Hippocampal formation (tissue), 2 donors: ENCODE measurements at regions not wholly inside any gene's neighbourhood (a gene's known extent, or its start where the extent isn't known, plus 50 kb on each side); places are given as distances from the start of the nearest gene placed in this dataset.
"Not testable (repeated sequence)": the region's sequence is repeated elsewhere in the genome, so short reads cannot be mapped to it uniquely, and the experiment has no call there.

Experiments used
- DNase-seq, 2 donors: peaks; one replicate each; lab custom pipeline; 2025; lab: John Stamatoyannopoulos, UW

GRCh38 chr4:124993838-124994237, 281.3 kb upstream of the ANKRD50 start:
- DNase-seq = no peak

- DNase-seq = no peak
These were observed 277.9 kb upstream of the ANKRD50 start for GRCh38 chr4:124990398-124990797.

GRCh38 chr4:124980276-124980752, 267.8 kb upstream of the ANKRD50 start:
- DNase-seq = no peak

GRCh38 chr4:124978536-124978935, 266.0 kb upstream of the ANKRD50 start:
- DNase-seq = not testable (repeated sequence)

- DNase-seq = no peak
These were observed 264.5 kb upstream of the ANKRD50 start for GRCh38 chr4:124977045-124977444.

GRCh38 chr4:124974152-124974551, 261.6 kb upstream of the ANKRD50 start:
- no peak for DNase-seq

GRCh38 chr4:124973716-124974115, 261.2 kb upstream of the ANKRD50 start:
- DNase-seq = no peak

- DNase-seq = no peak
These were observed 257.5 kb upstream of the ANKRD50 start for GRCh38 chr4:124970011-124970410.

GRCh38 chr4:124965497-124965891, 253.0 kb upstream of the ANKRD50 start:
- no peak for DNase-seq

GRCh38 chr4:124964852-124965496, 252.4 kb upstream of the ANKRD50 start:
- DNase-seq = no peak

GRCh38 chr4:124964251-124964650, 251.7 kb upstream of the ANKRD50 start:
- no peak for DNase-seq

GRCh38 chr4:124961138-124961750, 248.7 kb upstream of the ANKRD50 start:
- no peak for DNase-seq

GRCh38 chr4:124958847-124959246, 246.3 kb upstream of the ANKRD50 start:
- no peak for DNase-seq

- no peak for DNase-seq
These were observed 242.9 kb upstream of the ANKRD50 start for GRCh38 chr4:124955476-124955875.

- no peak for DNase-seq
These were observed 241.5 kb upstream of the ANKRD50 start for GRCh38 chr4:124954046-124954445.

- no peak for DNase-seq
These were observed 241.0 kb upstream of the ANKRD50 start for GRCh38 chr4:124953486-124953885.

- no peak for DNase-seq
These were observed 240.5 kb upstream of the ANKRD50 start for GRCh38 chr4:124953061-124953460.

GRCh38 chr4:124952601-124953000, 240.1 kb upstream of the ANKRD50 start:
- DNase-seq = no peak

- no peak for DNase-seq
These were observed 236.6 kb upstream of the ANKRD50 start for GRCh38 chr4:124948976-124949597.

GRCh38 chr4:124947622-124948265, 235.2 kb upstream of the ANKRD50 start:
- DNase-seq = no peak

- DNase-seq = no peak
These were observed 234.2 kb upstream of the ANKRD50 start for GRCh38 chr4:124946696-124947095.

- no peak for DNase-seq
These were observed 232.9 kb upstream of the ANKRD50 start for GRCh38 chr4:124945422-124945821.

- no peak for DNase-seq
These were observed 231.4 kb upstream of the ANKRD50 start for GRCh38 chr4:124943938-124944337.
